GM06990 (cell line): ENCODE measurements at regions not wholly inside any gene's neighbourhood (a gene's known extent, or its start where the extent isn't known, plus 50 kb on each side); places are given as distances from the start of the nearest gene placed in this dataset.

Experiments
- DNase-seq: peaks from one replicate; pipeline ENCODE4 v3.0.0-alpha.2; 2011; ENCODE audit not compliant: insufficient read length; ENCODE audit errors: extremely low read depth
- H3K27me3 ChIP-seq: replicated peaks from 2 replicates; pipeline ENCODE4 v1.6.0; 2011; ENCODE audit warnings: low read length; ENCODE audit not compliant: control insufficient read depth, insufficient read depth
- H3K36me3 ChIP-seq: 2 replicates; pipeline ENCODE4 v1.5.1; 2011; ENCODE audit warnings: low read length; ENCODE audit not compliant: control insufficient read depth, insufficient read depth
- H3K4me3 ChIP-seq: replicated peaks from 2 replicates; pipeline ENCODE4 v1.5.1; 2011; ENCODE audit warnings: low read depth, mild to moderate bottlenecking, control low read depth, low read length
- TF ChIP-seq, protein P1 (sequence below): IDR thresholded peaks from 2 replicates; pipeline ENCODE4 v1.5.1; 2011; ENCODE audit warnings: low read length, control low read depth, mild to moderate bottlenecking, inconsistent platforms; ENCODE audit not compliant: insufficient read depth, poor library complexity, severe bottlenecking

DNA sequence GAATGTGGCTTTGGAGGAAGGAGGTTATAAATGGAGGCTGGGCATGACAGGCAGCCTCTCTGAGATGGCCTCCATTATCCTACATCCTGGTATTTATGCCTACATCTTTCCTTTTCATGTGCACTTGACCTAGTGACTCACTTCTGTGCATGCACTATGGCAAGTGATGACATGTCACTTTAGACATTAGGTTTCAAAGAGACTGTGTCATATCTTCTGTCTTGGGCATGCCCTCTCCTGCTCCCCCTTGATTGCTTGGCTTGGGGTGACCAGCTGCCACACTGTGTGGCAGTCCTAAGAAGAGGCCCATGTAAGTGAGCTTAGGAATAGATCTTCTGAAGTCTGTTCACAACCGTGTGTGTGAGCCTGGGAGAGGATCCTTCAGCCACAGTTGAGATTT, 472.8 kb downstream of the FGF9 start:
- Histone ChIP-seq H3K27me3 (no peaks in the 10 kb centered on the region), H3K4me3 (no peak overlapping the region), H3K36me3 (no peaks in the 10 kb centered on the region)
- TF ChIP-seq, protein P1, sequence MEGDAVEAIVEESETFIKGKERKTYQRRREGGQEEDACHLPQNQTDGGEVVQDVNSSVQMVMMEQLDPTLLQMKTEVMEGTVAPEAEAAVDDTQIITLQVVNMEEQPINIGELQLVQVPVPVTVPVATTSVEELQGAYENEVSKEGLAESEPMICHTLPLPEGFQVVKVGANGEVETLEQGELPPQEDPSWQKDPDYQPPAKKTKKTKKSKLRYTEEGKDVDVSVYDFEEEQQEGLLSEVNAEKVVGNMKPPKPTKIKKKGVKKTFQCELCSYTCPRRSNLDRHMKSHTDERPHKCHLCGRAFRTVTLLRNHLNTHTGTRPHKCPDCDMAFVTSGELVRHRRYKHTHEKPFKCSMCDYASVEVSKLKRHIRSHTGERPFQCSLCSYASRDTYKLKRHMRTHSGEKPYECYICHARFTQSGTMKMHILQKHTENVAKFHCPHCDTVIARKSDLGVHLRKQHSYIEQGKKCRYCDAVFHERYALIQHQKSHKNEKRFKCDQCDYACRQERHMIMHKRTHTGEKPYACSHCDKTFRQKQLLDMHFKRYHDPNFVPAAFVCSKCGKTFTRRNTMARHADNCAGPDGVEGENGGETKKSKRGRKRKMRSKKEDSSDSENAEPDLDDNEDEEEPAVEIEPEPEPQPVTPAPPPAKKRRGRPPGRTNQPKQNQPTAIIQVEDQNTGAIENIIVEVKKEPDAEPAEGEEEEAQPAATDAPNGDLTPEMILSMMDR = no peak
- DNase-seq = no peak

DNA sequence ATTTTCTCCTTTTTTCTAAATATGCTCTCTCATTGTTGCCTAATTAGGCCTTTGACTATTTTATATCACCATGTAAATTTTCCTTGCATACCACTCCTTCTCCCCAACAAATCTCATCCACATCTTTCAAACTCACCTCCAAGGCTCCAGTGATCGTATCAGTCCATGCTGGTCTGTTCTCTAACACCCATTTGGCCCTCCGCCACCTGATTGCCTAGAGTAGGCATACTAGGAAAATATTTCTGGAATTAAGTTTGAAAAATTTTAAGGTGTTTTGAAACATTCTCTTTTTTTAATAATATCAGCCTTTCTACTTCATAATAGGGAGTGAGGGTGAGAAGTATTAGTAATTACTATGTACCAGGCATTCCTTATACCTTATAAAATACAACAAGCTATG, 473.9 kb downstream of the FGF9 start:
- Histone ChIP-seq H3K27me3 (no peaks in the 10 kb centered on the region), H3K36me3 (no peaks in the 10 kb centered on the region), H3K4me3 (no peak overlapping the region)
- no peak for DNase-seq
- TF ChIP-seq, protein P1 = no peak

DNA sequence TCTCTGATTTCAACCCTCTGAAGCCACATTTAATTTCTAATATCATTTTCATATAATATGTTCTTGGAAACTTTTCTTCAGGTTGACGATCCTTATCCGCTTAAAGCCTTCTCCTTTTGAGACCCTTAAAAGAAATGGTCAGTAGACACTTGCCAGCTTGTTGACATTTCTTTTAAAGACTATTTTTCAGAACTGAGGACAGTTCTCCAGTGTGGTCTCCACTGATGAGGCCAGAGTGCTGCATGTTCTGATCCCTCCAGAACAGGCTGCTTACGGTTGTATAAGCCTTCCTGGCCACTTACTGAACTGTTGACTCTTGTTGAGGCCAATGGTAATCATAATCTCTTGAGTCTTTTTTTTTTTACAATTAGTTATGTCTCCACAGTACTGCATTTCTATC, 477.3 kb downstream of the FGF9 start:
- TF ChIP-seq, protein P1 = no peak
- Histone ChIP-seq H3K36me3 (no peaks in the 10 kb centered on the region), H3K4me3 (no peak overlapping the region), H3K27me3 (no peaks in the 10 kb centered on the region)
- DNase-seq = no peak

DNA sequence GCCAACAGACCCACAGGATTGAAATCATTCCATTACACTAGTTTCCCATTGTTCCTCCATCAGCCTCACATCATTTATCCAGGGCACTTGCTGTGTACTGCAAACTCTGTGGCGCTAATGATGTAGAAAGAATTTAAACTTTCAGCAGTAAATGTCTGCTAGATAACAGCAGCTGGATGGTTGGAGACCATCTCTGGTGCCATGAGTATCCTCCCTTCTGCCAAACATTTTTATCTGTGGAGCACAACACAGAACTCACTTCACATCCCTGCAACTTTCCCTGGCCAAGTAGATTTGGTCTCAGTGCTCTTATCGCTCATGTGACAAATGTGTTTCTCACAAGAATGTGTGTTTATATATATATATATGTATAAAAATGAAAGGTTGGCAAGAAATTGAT, 481.9 kb downstream of the FGF9 start:
- H3K27me3 ChIP-seq = no peaks in the 10 kb centered on the region
- DNase-seq = no peak

GRCh38 chr13:22154041-22154440, 483.2 kb downstream of the FGF9 start:
- H3K27me3 ChIP-seq = no peaks in the 10 kb centered on the region

More for the DNA sequence above, 481.9 kb downstream of the FGF9 start:
- TF ChIP-seq, protein P1 = no peak
- Histone ChIP-seq H3K4me3 (no peak overlapping the region), H3K36me3 (no peaks in the 10 kb centered on the region)

More at GRCh38 chr13:22154041-22154440, 483.2 kb downstream of the FGF9 start:
- TF ChIP-seq, protein P1 = no peak
- DNase-seq = no peak
- H3K36me3 ChIP-seq = no peaks in the 10 kb centered on the region
- no peak overlapping the region for H3K4me3 ChIP-seq
